GM18502 (cell line): ENCODE measurements at regions not wholly inside any gene's neighbourhood (a gene's known extent, or its start where the extent isn't known, plus 50 kb on each side); places are given as distances from the start of the nearest gene placed in this dataset.
"Not testable (repeated sequence)": the region's sequence is repeated elsewhere in the genome, so short reads cannot be mapped to it uniquely, and the experiment has no call there.

Source experiments
- ATAC-seq: cut with Tn5 transposase; IDR thresholded peaks from one replicate; pipeline ENCODE4 v1.9.1; 2021; ENCODE audit warnings: mild to moderate bottlenecking; ENCODE audit not compliant: unreplicated experiment, poor library complexity

GRCh38 chr21:7743940-7744339 is 2777.4 kb upstream of the TPTE start:
- not testable (repeated sequence) for ATAC-seq

- ATAC-seq: peak; percentile 97
Measured at GRCh38 chr21:7744406-7745099, 2776.8 kb upstream of the TPTE start.

- peak; percentile 73 for ATAC-seq
Measured at GRCh38 chr21:7745100-7745450, 2776.3 kb upstream of the TPTE start.

GRCh38 chr21:7747964-7748363 is 2773.4 kb upstream of the TPTE start:
- not testable (repeated sequence) for ATAC-seq

GRCh38 chr21:7752611-7753010 is 2768.8 kb upstream of the TPTE start:
- not testable (repeated sequence) for ATAC-seq

- peak; percentile 95 for ATAC-seq
Measured at GRCh38 chr21:7753380-7753877, 2768.0 kb upstream of the TPTE start.

- not testable (repeated sequence) for ATAC-seq
Measured at GRCh38 chr21:7769985-7770384, 2751.4 kb upstream of the TPTE start.

- ATAC-seq: not testable (repeated sequence)
Measured at GRCh38 chr21:7774219-7774618, 2747.2 kb upstream of the TPTE start.

GRCh38 chr21:7775327-7775984 is 2745.9 kb upstream of the TPTE start:
- ATAC-seq: not testable (repeated sequence)

- ATAC-seq: not testable (repeated sequence)
Measured at GRCh38 chr21:7776035-7776434, 2745.3 kb upstream of the TPTE start.

- not testable (repeated sequence) for ATAC-seq
Measured at GRCh38 chr21:7776622-7777021, 2744.8 kb upstream of the TPTE start.

- not testable (repeated sequence) for ATAC-seq
Measured at GRCh38 chr21:7777289-7777688, 2744.1 kb upstream of the TPTE start.

- not testable (repeated sequence) for ATAC-seq
Measured at GRCh38 chr21:7787427-7788078, 2733.8 kb upstream of the TPTE start.

- ATAC-seq: not testable (repeated sequence)
Measured at GRCh38 chr21:7793797-7794196, 2727.6 kb upstream of the TPTE start.

- ATAC-seq: not testable (repeated sequence)
Measured at GRCh38 chr21:7797328-7797727, 2724.1 kb upstream of the TPTE start.

GRCh38 chr21:7798446-7798845 is 2722.9 kb upstream of the TPTE start:
- ATAC-seq: not testable (repeated sequence)

GRCh38 chr21:7799697-7800096 is 2721.7 kb upstream of the TPTE start:
- not testable (repeated sequence) for ATAC-seq

- not testable (repeated sequence) for ATAC-seq
Measured at GRCh38 chr21:7813475-7813874, 2707.9 kb upstream of the TPTE start.

- not testable (repeated sequence) for ATAC-seq
Measured at GRCh38 chr21:7817013-7817412, 2704.4 kb upstream of the TPTE start.

- not testable (repeated sequence) for ATAC-seq
Measured at GRCh38 chr21:7819301-7819700, 2702.1 kb upstream of the TPTE start.

GRCh38 chr21:7825627-7826026 is 2695.8 kb upstream of the TPTE start:
- not testable (repeated sequence) for ATAC-seq
